ENCODE measurements at regions not wholly inside any gene's neighbourhood (a gene's known extent, or its start where the extent isn't known, plus 50 kb on each side); places are given as distances from the start of the nearest gene placed in this dataset.

GRCh38 chr12:59839514-59839913 is 243.7 kb downstream of the SLC16A7 start:
- H3K4me2 ChIP-seq (ENCODE audit: low read length) = no peak overlapping the region
- no peaks in the 10 kb centered on the region for H3K36me3 ChIP-seq (ENCODE audit: control insufficient read depth, low read length)
- no peak overlapping the region for H3K27ac ChIP-seq (ENCODE audit: low read depth, low read length)
- no peaks in the 10 kb centered on the region for H3K79me2 ChIP-seq (ENCODE audit: control insufficient read depth, low read length)
- TF ChIP-seq CTCF (IDR thresholded peaks at IDR 0.05; ENCODE audit: low read depth, low read length, poor library complexity, severe bottlenecking) (no peak), EZH2phosphoT487 (IDR thresholded peaks at IDR 0.05; ENCODE audit: borderline replicate concordance, low read length) (no peak)
- H3K9me3 ChIP-seq (ENCODE audit: control insufficient read depth, insufficient read depth, low read length) = no peaks in the 10 kb centered on the region
- H3K27me3 ChIP-seq (ENCODE audit: control insufficient read depth, low read length) = no peaks in the 10 kb centered on the region
- no peaks in the 10 kb centered on the region for H3K9me2 ChIP-seq (replicated peaks; ENCODE audit: control insufficient read depth, low read length)
- H4K20me1 ChIP-seq (ENCODE audit: control insufficient read depth, insufficient read depth, low read depth, low read length) = no peaks in the 10 kb centered on the region
- no peaks in the 10 kb centered on the region for H3F3A ChIP-seq (ENCODE audit: control insufficient read depth, insufficient read depth)
- H3K4me3 ChIP-seq (ENCODE audit: low read length) = no peak overlapping the region
- H3K4me1 ChIP-seq (ENCODE audit: control insufficient read depth, low read length) = no peaks in the 10 kb centered on the region

DNA sequence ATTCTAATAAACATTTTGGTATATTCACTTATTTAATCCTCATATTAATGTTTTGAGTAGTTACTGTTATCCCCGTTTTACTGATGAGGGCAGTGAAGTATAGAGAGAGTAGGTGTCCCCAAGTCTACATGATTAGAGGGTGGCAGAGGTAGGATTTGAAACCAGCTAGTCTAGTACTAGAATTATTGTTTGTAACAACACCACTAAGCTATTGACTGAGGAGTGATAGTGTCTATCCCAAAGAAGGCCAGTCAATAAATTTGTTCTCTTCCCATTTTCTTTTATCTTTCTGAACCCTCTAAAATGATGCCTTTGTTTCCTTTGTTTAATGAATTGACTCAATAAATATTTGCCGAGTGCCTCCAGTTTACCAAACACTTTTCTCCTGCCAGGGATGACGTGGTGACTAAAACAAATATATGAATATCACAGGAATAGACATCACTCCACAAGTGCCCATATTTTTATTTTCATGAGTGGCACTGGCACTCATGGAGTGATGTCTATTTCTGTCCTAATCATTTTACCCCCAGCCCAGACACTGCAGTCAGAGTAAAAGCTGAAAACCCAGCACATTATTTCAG is 247.5 kb downstream of the SLC16A7 start:
- Histone ChIP-seq H3K79me2 (ENCODE audit: control insufficient read depth, low read length) (no peaks in the 10 kb centered on the region), H4K20me1 (ENCODE audit: control insufficient read depth, insufficient read depth, low read depth, low read length) (no peaks in the 10 kb centered on the region), H3K36me3 (ENCODE audit: control insufficient read depth, low read length) (no peaks in the 10 kb centered on the region), H3K4me3 (ENCODE audit: low read length) (no peak overlapping the region), H3K9me3 (ENCODE audit: control insufficient read depth, insufficient read depth, low read length) (no peaks in the 10 kb centered on the region), H3F3A (ENCODE audit: control insufficient read depth, insufficient read depth) (no peaks in the 10 kb centered on the region), H3K4me2 (ENCODE audit: low read length) (no peak overlapping the region), H3K9me2 (replicated peaks; ENCODE audit: control insufficient read depth, low read length) (no peaks in the 10 kb centered on the region), H3K4me1 (ENCODE audit: control insufficient read depth, low read length) (no peaks in the 10 kb centered on the region), H3K27ac (ENCODE audit: low read depth, low read length) (no peak overlapping the region), H3K27me3 (ENCODE audit: control insufficient read depth, low read length) (no peaks in the 10 kb centered on the region)
- TF ChIP-seq CTCF (IDR thresholded peaks at IDR 0.05; ENCODE audit: low read depth, low read length, poor library complexity, severe bottlenecking) (no peak), EZH2phosphoT487 (IDR thresholded peaks at IDR 0.05; ENCODE audit: borderline replicate concordance, low read length) (no peak)

DNA sequence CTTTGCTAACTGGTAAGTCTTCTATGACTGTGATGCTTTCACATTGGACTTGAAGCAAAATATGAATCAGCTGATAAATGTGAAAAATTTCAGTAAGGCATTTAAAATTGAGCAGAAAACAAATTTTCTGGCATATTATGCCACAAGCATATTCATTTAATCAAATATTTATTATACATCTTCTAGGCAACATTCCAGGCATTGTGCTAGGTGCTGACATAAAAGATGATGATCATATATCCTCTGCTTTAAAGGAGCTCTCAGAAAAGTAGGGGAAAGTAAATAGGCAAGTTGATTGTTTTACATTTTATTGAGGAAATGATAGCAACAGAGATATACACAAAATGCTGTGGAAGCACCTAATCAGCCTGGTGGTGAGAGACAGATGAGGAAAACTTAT is 248.9 kb downstream of the SLC16A7 start:
- H3K36me3 ChIP-seq (ENCODE audit: control insufficient read depth, low read length) = no peaks in the 10 kb centered on the region
- H4K20me1 ChIP-seq (ENCODE audit: control insufficient read depth, insufficient read depth, low read depth, low read length) = no peaks in the 10 kb centered on the region
- no peaks in the 10 kb centered on the region for H3K79me2 ChIP-seq (ENCODE audit: control insufficient read depth, low read length)
- H3K4me1 ChIP-seq (ENCODE audit: control insufficient read depth, low read length) = no peaks in the 10 kb centered on the region
- H3K4me2 ChIP-seq (ENCODE audit: low read length) = no peak overlapping the region
- H3F3A ChIP-seq (ENCODE audit: control insufficient read depth, insufficient read depth) = no peaks in the 10 kb centered on the region
- no peak overlapping the region for H3K4me3 ChIP-seq (ENCODE audit: low read length)
- no peaks in the 10 kb centered on the region for H3K27me3 ChIP-seq (ENCODE audit: control insufficient read depth, low read length)
- no peaks in the 10 kb centered on the region for H3K9me3 ChIP-seq (ENCODE audit: control insufficient read depth, insufficient read depth, low read length)
- H3K9me2 ChIP-seq (replicated peaks; ENCODE audit: control insufficient read depth, low read length) = no peaks in the 10 kb centered on the region
- TF ChIP-seq CTCF (IDR thresholded peaks at IDR 0.05; ENCODE audit: low read depth, low read length, poor library complexity, severe bottlenecking) (no peak), EZH2phosphoT487 (IDR thresholded peaks at IDR 0.05; ENCODE audit: borderline replicate concordance, low read length) (no peak)
- no peak overlapping the region for H3K27ac ChIP-seq (ENCODE audit: low read depth, low read length)

All from DOHH2 (cell line).